Osteoblast (primary cell): ENCODE measurements at regions not wholly inside any gene's neighbourhood (a gene's known extent, or its start where the extent isn't known, plus 50 kb on each side); places are given as distances from the start of the nearest gene placed in this dataset.

ENCODE experiments used
- DNase-seq: peaks from one replicate; pipeline ENCODE4 v3.0.0; 2011; ENCODE audit warnings: low spot score, mixed read lengths; ENCODE audit not compliant: insufficient read length; ENCODE audit errors: missing footprints
- H2AFZ ChIP-seq: 2 replicates; pipeline ENCODE4 v1.6.0; 2011; ENCODE audit warnings: mild to moderate bottlenecking, low read length
- H3K27ac ChIP-seq: 2 replicates; pipeline ENCODE4 v1.5.1; 2011; ENCODE audit warnings: mild to moderate bottlenecking, low read depth, low read length, moderate library complexity
- H3K27me3 ChIP-seq: 2 replicates; pipeline ENCODE4 v1.6.0; 2012; ENCODE audit warnings: mild to moderate bottlenecking, control low read depth, inconsistent platforms, low read length, moderate library complexity; ENCODE audit not compliant: insufficient read depth
- H3K36me3 ChIP-seq: 2 replicates; pipeline ENCODE4 v1.5.1; 2011; ENCODE audit warnings: mild to moderate bottlenecking, low read length, control low read depth, moderate library complexity; ENCODE audit not compliant: insufficient read depth
- H3K4me1 ChIP-seq: 2 replicates; pipeline ENCODE4 v1.5.1; 2011; ENCODE audit warnings: mild to moderate bottlenecking, low read length, control low read depth, moderate library complexity; ENCODE audit not compliant: insufficient read depth
- H3K4me2 ChIP-seq: 2 replicates; pipeline ENCODE4 v1.6.0; 2011; ENCODE audit warnings: mild to moderate bottlenecking, low read length; ENCODE audit not compliant: insufficient read depth
- H3K4me3 ChIP-seq: fragments of 200-600 bp; sonication (generic); 3 replicates; pipeline ENCODE4 v1.5.1; 2012; ENCODE audit warnings: mild to moderate bottlenecking, low read length, inconsistent platforms; ENCODE audit not compliant: insufficient read depth
- H3K79me2 ChIP-seq: 2 replicates; pipeline ENCODE4 v1.6.0; 2012; ENCODE audit warnings: mild to moderate bottlenecking, low read length, control low read depth, inconsistent platforms; ENCODE audit not compliant: insufficient read depth
- H3K9me3 ChIP-seq: 2 replicates; pipeline ENCODE4 v1.5.1; 2011; ENCODE audit warnings: low read depth, low read length, control low read depth
- H4K20me1 ChIP-seq: 2 replicates; pipeline ENCODE4 v1.6.0; 2012; ENCODE audit warnings: mild to moderate bottlenecking, low read length, control low read depth; ENCODE audit not compliant: insufficient read depth
- TF ChIP-seq, protein P1 (sequence below): IDR thresholded peaks from 2 replicates; pipeline ENCODE4 v1.5.1; 2011; ENCODE audit warnings: mild to moderate bottlenecking, low read depth, low read length, moderate library complexity; ENCODE audit errors: extremely low read depth

DNA sequence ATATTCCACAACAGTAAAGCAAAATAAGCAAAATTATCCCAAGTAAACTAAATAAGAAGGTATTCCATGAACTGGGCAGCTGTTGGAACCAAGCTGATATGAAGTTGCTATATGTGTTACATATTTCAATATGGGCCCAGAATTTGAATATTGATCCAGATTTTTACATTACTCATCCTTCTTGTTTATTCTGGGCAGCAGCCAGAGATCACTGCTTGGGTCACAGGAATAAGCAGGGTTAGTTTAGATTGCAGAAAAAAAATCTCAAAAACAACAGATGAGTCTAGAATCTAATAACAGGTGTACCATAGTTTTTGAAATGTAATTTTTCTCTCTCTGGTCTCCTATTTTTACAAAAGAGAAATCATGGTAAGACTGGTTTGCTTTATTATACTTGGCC is 171.5 kb upstream of the NAMPT start:
- TF ChIP-seq, protein P1, sequence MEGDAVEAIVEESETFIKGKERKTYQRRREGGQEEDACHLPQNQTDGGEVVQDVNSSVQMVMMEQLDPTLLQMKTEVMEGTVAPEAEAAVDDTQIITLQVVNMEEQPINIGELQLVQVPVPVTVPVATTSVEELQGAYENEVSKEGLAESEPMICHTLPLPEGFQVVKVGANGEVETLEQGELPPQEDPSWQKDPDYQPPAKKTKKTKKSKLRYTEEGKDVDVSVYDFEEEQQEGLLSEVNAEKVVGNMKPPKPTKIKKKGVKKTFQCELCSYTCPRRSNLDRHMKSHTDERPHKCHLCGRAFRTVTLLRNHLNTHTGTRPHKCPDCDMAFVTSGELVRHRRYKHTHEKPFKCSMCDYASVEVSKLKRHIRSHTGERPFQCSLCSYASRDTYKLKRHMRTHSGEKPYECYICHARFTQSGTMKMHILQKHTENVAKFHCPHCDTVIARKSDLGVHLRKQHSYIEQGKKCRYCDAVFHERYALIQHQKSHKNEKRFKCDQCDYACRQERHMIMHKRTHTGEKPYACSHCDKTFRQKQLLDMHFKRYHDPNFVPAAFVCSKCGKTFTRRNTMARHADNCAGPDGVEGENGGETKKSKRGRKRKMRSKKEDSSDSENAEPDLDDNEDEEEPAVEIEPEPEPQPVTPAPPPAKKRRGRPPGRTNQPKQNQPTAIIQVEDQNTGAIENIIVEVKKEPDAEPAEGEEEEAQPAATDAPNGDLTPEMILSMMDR = no peak
- no peaks in the 10 kb centered on the region for H3K9me3 ChIP-seq
- H2AFZ ChIP-seq = no peak overlapping the region
- no peak overlapping the region for H3K27ac ChIP-seq
- no peaks in the 10 kb centered on the region for H4K20me1 ChIP-seq
- H3K4me3 ChIP-seq = no peak overlapping the region
- no peaks in the 10 kb centered on the region for H3K27me3 ChIP-seq
- H3K79me2 ChIP-seq = no peaks in the 10 kb centered on the region
- no peak overlapping the region for H3K4me2 ChIP-seq
- no peaks in the 10 kb centered on the region for H3K4me1 ChIP-seq
- H3K36me3 ChIP-seq = no peaks in the 10 kb centered on the region
- DNase-seq = no peak

DNA sequence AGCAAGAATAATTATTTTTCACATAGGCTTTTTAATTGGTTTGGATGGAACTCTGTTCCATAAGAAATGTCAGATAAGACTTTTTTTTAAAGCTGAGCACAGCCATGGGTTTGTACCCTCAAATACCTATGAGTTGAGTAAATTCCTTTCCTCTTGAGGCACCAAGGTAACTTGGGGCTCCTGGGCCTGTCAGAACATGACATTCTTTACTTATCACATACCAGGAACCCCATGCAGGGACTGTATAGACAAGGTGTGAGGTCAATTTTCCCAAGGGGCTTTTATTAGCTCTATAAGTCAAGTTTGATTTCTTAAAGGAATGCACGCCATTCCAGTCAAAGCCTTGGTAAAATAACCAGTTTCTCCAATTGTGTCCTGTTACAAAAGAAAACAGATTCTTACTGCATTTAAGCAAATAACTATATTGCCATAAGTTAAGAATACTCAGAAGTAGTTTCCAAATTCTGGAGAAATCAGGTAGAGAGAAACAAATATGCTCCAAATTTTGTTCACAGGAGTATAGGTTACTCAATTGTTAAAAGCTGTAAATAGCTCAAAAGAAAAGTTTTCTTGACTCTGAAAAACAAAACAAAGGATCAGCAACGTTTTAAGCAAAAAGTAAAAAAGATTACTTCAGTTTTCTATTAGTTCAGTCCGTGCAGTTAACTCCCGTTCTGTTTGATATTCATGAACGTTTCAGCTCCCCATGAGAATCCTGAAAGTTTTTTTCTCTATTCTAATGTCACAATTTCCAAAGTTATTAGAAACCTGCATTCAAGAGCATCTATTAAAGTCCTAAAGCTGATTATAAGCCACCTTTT is 167.5 kb upstream of the NAMPT start:
- H3K36me3 ChIP-seq = no peaks in the 10 kb centered on the region
- no peak overlapping the region for H3K27ac ChIP-seq
- no peak overlapping the region for H3K4me2 ChIP-seq
- H3K9me3 ChIP-seq = no peaks in the 10 kb centered on the region
- no peak overlapping the region for H2AFZ ChIP-seq
- H3K79me2 ChIP-seq = no peaks in the 10 kb centered on the region
- no peaks in the 10 kb centered on the region for H4K20me1 ChIP-seq
- TF ChIP-seq, protein P1 = no peak
- DNase-seq = no peak
- H3K4me3 ChIP-seq = no peak overlapping the region
- no peaks in the 10 kb centered on the region for H3K4me1 ChIP-seq
- peaks cover 2% of the 10 kb centered on the region for H3K27me3 ChIP-seq

DNA sequence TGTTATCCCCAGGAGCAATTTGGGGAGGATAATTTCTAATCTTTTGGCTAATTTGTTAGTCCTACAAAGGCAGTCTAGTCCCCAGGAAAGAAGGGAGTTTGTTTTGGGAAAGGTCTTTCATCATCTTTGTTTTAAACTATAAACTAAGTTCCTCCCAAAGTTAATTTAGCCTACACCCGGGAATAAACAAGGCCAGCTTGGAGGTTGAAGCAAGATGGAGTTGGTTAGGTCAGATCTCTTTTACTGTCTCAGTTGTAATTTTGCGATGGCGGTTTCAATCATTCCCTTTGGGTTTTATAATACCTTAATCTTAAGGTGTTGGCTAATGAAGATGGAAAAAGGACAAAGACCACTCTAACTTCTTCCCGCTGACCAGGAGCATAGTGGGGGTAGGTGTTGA is 166.4 kb upstream of the NAMPT start:
- DNase-seq = no peak
- Histone ChIP-seq H2AFZ (no peak overlapping the region), H4K20me1 (no peaks in the 10 kb centered on the region), H3K79me2 (no peaks in the 10 kb centered on the region), H3K4me2 (no peak overlapping the region), H3K27ac (no peak overlapping the region), H3K27me3 (peaks cover 2% of the 10 kb centered on the region), H3K4me3 (no peak overlapping the region), H3K36me3 (no peaks in the 10 kb centered on the region), H3K9me3 (no peaks in the 10 kb centered on the region), H3K4me1 (no peaks in the 10 kb centered on the region)
- TF ChIP-seq, protein P1 = no peak

DNA sequence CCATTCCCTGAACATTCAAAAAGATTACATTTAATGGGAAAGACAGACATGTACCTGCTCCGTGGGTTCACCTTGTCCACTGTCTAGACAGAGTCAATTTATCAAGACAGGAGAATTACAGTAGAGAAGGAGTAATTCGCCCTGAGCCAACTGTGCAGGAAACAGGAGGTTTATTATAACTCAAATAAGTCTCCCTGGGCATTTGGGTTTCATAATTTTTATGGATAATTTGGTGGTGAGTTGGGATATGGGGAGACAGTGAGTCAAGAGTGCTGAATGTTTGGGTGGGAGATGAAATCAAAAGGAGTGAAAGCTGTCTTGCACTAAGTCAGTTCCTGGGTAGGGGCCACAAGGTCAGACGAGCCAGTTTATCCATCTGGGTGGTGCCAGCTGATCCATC is 165.9 kb upstream of the NAMPT start:
- Histone ChIP-seq H3K79me2 (no peaks in the 10 kb centered on the region), H3K27ac (no peak overlapping the region), H3K4me1 (no peaks in the 10 kb centered on the region), H3K27me3 (peaks cover 2% of the 10 kb centered on the region), H3K4me3 (no peak overlapping the region), H4K20me1 (no peaks in the 10 kb centered on the region), H3K36me3 (no peaks in the 10 kb centered on the region), H3K4me2 (no peak overlapping the region), H3K9me3 (no peaks in the 10 kb centered on the region), H2AFZ (no peak overlapping the region)
- DNase-seq = no peak
- TF ChIP-seq, protein P1 = no peak
